GM18951 (cell line): ENCODE measurements at regions not wholly inside any gene's neighbourhood (a gene's known extent, or its start where the extent isn't known, plus 50 kb on each side); places are given as distances from the start of the nearest gene placed in this dataset.

ENCODE experiments used
- POLR2A ChIP-seq: IDR thresholded peaks from 4 replicates; pipeline ENCODE4 v1.6.1; 2011; ENCODE audit warnings: mild to moderate bottlenecking; ENCODE audit not compliant: insufficient read length, insufficient read depth; ENCODE audit errors: extremely low read depth
- in situ Hi-C: fragments of 300-500 bp; cut with MboI; formaldehyde crosslinking; loops from one replicate; pipeline ENCODE4 v1.12.0; 2022; ENCODE audit warnings: low sequenced_read_pairs, mixed read lengths, inconsistent platforms; ENCODE audit not compliant: unreplicated experiment

GRCh38 chr13:34346626-34347025 lies 528.7 kb downstream of the RFC3 start:
- in situ Hi-C loops = no loop called here
- no peak for TF ChIP-seq POLR2A

- in situ Hi-C loops = no loop called here
- TF ChIP-seq POLR2A = no peak
These were observed 530.0 kb downstream of the RFC3 start for GRCh38 chr13:34347784-34348573.

DNA sequence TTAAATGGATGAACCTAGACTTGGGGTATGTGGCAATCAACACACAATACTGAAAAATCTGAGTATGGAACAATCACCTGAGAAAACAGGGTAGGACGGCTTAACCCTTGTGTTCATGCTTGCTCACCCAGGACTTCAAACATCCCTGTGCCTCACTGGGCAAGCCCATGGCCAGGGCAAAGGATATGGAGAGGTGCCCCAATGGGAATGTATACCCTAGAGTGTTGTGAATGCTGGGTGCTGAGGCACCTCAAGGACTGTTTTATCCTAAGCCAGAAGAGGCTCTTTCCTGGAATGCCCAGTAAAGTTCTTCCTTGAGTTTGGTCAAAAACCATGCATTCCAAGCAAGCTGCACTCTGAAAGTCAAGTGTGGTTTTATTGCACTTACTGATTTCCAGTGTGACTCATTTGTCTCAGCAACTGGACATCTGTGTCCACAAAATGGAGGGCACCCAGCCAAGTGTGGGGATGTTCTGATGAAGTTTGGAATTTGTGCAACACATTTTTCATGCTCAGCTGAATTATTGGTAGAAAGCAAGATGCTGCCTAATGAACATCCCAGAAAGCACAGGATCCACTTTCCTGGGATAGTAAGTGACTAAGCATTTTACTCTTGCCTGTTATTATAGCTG lies 531.3 kb downstream of the RFC3 start:
- in situ Hi-C loops = no loop called here
- TF ChIP-seq POLR2A = no peak

GRCh38 chr13:34350671-34351070 lies 532.7 kb downstream of the RFC3 start:
- no peak for TF ChIP-seq POLR2A
- in situ Hi-C loops = no loop called here

GRCh38 chr13:34351134-34351533 lies 533.2 kb downstream of the RFC3 start:
- in situ Hi-C loops = no loop called here
- TF ChIP-seq POLR2A = no peak

GRCh38 chr13:34352958-34353357 lies 535.0 kb downstream of the RFC3 start:
- in situ Hi-C loops = no loop called here
- TF ChIP-seq POLR2A = no peak

DNA sequence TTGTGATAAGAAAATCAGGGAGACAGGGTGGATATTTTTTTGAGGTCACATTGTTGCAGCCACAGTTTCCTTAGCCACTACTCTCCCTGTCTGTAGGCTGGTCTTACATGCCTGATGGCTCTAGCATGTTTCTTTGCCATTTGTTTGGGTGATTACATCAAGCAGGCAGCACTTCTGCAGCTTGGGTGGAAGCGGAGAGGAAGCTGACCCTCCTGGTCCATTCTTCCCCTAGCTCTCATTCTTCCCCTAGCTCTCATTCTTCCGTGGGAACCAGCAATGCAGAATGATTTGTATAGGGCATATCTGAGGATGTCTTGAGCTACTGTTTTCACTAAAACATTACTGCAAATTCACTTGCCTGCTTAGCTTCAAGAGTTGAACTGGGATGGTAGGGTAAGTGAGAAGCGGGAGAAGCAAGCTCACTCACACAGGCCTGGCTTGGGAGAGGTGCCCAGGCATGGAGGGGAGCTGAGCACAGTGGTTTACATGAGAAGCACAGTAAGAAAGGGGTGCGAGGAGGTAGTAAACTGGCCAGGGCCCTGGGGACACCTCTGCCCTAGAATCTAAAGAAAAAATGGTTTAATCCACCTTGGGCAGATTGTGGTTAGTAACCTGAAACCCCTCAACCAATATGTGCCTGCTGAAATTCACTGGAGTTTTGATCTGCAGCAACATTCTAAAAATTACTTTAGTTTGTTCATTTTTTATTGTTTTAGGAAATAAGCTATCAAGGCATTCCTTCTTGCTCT lies 538.9 kb downstream of the RFC3 start:
- no peak for TF ChIP-seq POLR2A
- in situ Hi-C loops = no loop called here

GRCh38 chr13:34357435-34358232 lies 539.7 kb downstream of the RFC3 start:
- TF ChIP-seq POLR2A = no peak
- in situ Hi-C loops = no loop called here

- TF ChIP-seq POLR2A = no peak
- in situ Hi-C loops = no loop called here
These were observed 541.0 kb downstream of the RFC3 start for GRCh38 chr13:34358811-34359513.

DNA sequence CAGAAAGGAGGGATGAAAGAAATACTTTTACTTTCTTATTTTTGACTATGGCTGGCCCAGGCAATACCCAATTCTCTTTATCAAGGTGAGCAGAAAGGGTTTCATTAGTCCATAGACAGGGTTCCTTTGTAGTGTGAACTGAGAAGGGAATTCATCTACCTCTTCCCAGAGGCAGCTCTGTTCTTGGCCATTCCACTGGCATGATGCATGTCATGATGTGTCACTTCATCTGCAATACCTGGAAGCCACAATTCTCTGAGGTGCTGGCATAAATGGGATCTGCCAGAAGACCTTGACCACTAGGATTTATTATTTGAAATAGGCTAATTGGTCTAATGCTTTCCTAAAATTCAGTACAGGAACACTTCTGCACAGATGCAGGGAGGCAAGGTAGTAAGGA lies 542.8 kb downstream of the RFC3 start:
- no peak for TF ChIP-seq POLR2A
- in situ Hi-C loops = no loop called here

DNA sequence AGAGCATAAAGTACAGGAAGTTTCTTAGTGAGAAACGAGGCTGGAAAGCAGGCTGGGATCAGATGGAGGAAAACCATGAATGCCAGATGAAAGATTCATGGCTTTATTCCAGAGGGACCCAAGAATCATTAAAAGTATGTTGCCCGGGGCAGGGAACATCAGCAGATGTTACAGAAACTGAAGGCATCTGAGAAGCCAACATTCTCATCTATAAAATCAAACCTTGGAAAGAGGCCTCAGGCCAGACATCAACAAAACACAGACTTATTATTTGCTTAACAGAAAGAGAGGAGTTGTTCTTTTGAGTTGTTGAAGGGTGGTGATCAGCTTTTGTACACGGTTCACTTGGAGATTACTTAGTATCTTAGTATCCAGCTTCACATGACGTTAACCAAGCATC lies 543.6 kb downstream of the RFC3 start:
- no peak for TF ChIP-seq POLR2A
- in situ Hi-C loops = no loop called here

DNA sequence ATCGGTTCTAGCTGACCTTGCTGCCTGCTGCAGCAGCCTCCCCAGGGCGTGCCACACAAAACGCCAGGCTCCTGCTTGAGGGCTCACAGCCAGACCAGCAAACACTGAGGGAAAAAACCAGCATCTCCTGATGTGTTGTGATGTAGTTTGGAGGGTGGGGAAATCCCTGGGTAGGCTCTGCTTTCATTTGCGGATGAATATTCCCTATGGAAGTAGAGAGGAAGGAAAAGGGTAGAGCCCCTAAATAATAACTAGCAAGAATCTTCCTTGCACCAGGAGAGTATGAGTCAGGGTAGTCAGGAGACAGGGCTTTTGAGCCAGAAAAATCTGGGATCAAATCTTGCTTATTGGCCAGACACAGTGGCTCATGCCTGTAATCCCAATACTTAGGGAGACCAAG lies 545.3 kb downstream of the RFC3 start:
- TF ChIP-seq POLR2A = no peak
- in situ Hi-C loops = no loop called here

DNA sequence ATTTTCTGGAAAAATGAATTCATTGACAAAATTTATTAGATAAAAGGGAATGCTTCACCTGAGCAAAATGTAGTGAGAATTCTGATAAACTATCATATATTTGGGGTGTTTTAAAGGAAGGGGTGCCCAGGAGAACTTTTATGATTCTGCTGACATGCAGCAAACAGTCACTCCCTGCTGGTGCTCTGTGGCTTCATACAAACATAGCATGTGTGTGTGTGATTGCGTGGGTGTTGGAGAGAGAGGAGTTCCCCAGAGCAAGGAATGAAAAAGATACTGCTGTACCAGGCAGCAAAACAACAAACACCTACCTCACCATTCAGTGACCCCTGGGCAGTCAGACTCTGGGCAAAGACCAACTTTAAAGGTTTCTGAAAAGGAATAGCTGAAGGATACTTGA lies 546.7 kb downstream of the RFC3 start:
- in situ Hi-C loops = no loop called here
- TF ChIP-seq POLR2A = no peak

DNA sequence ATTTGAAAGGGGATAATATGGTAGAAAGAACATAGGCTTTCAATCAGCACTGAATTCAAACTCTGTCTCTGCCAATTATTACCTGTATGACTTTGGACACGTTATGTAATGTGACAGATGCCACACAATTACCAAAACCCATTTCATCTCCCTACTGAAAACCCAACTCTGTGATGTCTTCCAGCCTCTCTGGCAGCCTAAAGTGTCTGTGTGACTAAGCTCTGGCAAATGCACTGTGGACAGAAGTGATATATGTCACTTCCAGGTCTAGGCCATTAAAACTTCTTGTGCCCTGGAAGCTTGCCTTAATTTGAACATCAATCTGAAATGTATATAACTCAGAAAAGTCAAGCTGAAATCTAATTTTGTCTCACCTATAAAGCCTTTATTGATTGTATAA lies 552.0 kb downstream of the RFC3 start:
- in situ Hi-C loops = no loop called here
- no peak for TF ChIP-seq POLR2A
